SKM-1 treated with dmso at 0.1 percent for 144 hours (cell line): ENCODE measurements at regions not wholly inside any gene's neighbourhood (a gene's known extent, or its start where the extent isn't known, plus 50 kb on each side); places are given as distances from the start of the nearest gene placed in this dataset.

ENCODE experiments used
- DNase-seq: peaks from one replicate; lab custom pipeline; 2025; ENCODE audit not compliant: unreplicated experiment; lab: John Stamatoyannopoulos, UW

- DNase-seq = no peak
Measured at GRCh38 chr3:157815739-157816138, 290.5 kb downstream of the SHOX2 start.

GRCh38 chr3:157810924-157811718 is 295.1 kb downstream of the SHOX2 start:
- no peak for DNase-seq

- DNase-seq = no peak
Measured at GRCh38 chr3:157807280-157807679, 298.9 kb downstream of the SHOX2 start.

GRCh38 chr3:157805538-157805937 is 300.7 kb downstream of the SHOX2 start:
- DNase-seq = no peak

GRCh38 chr3:157794771-157795170 is 291.6 kb upstream of the VEPH1 start:
- DNase-seq = no peak

GRCh38 chr3:157793745-157794144 is 290.5 kb upstream of the VEPH1 start:
- no peak for DNase-seq

- DNase-seq = no peak
Measured at GRCh38 chr3:157789162-157789561, 285.9 kb upstream of the VEPH1 start.

GRCh38 chr3:157786618-157787017 is 283.4 kb upstream of the VEPH1 start:
- no peak for DNase-seq

- DNase-seq = no peak
Measured at GRCh38 chr3:157786211-157786610, 283.0 kb upstream of the VEPH1 start.

- DNase-seq = no peak
Measured at GRCh38 chr3:157785102-157785826, 282.0 kb upstream of the VEPH1 start.

- DNase-seq = no peak
Measured at GRCh38 chr3:157782236-157782635, 279.0 kb upstream of the VEPH1 start.

- DNase-seq = no peak
Measured at GRCh38 chr3:157776861-157777260, 273.6 kb upstream of the VEPH1 start.

GRCh38 chr3:157775446-157775845 is 272.2 kb upstream of the VEPH1 start:
- no peak for DNase-seq

GRCh38 chr3:157769378-157769777 is 266.2 kb upstream of the VEPH1 start:
- no peak for DNase-seq

- no peak for DNase-seq
Measured at GRCh38 chr3:157767607-157768006, 264.4 kb upstream of the VEPH1 start.

GRCh38 chr3:157763644-157764043 is 260.4 kb upstream of the VEPH1 start:
- DNase-seq = no peak

- no peak for DNase-seq
Measured at GRCh38 chr3:157759311-157759710, 256.1 kb upstream of the VEPH1 start.

GRCh38 chr3:157755233-157755632 is 252.0 kb upstream of the VEPH1 start:
- DNase-seq = no peak

- no peak for DNase-seq
Measured at GRCh38 chr3:157754451-157754850, 251.2 kb upstream of the VEPH1 start.

GRCh38 chr3:157753787-157754136 is 250.5 kb upstream of the VEPH1 start:
- no peak for DNase-seq

- no peak for DNase-seq
Measured at GRCh38 chr3:157752956-157753786, 250.0 kb upstream of the VEPH1 start.

- DNase-seq = no peak
Measured at GRCh38 chr3:157752554-157752953, 249.3 kb upstream of the VEPH1 start.
